ENCODE measurements at regions not wholly inside any gene's neighbourhood (a gene's known extent, or its start where the extent isn't known, plus 50 kb on each side); places are given as distances from the start of the nearest gene placed in this dataset.

DNA sequence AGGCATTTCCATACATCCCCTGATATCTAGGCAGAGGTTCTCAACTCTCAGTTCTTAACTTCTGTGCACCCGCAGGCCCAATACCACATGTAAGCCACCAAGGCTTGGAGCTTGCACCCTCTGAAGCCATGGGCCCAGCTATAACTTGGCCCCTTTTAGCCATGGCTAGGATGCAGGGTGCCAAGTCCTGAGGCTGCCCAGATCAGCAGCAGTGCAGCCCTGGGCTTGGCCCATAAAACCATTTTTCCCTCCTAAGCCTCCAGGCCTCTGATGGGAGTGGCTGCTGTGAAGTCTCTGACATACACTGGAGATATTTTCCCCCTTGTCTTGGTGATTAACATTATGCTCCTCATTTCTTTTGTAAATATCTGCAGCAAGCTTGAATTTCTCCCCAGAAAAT, 110.3 kb upstream of the CNTN1 start:
- DNase-seq: no peak
- ChIA-PET CTCF (no interaction called here), POLR2A (no interaction called here)
- no peak for TF ChIP-seq MXI1 (IDR thresholded peaks at IDR 0.05; ENCODE audit: low read depth, low read length)
- no peak for TF ChIP-seq PBX3 (IDR thresholded peaks at IDR 0.05)
- TF ChIP-seq TEAD4 (IDR thresholded peaks at IDR 0.05; ENCODE audit: borderline replicate concordance, insufficient read depth): no peak
- no peak for TF ChIP-seq USF2 (IDR thresholded peaks at IDR 0.05; ENCODE audit: borderline replicate concordance, low read depth, low read length)
- Histone ChIP-seq H3K79me2 (ENCODE audit: insufficient read depth) (no peaks in the 10 kb centered on the region), H2AFZ (ENCODE audit: low read depth) (no peak overlapping the region), H3K4me1 (ENCODE audit: control insufficient read depth in 1 of 2, insufficient read depth in 2 of 2, low read depth in 1 of 2, low read length in 1 of 2) (no peaks in the 10 kb centered on the region), H4K20me1 (ENCODE audit: insufficient read depth) (no peaks in the 10 kb centered on the region), H3K9me3 (no peaks in the 10 kb centered on the region), H3K9me2 (no peaks in the 10 kb centered on the region), H3K36me3 (replicated peaks in 1 of 2; ENCODE audit: control insufficient read depth in 1 of 2, insufficient read depth in 2 of 2, low read length in 1 of 2) (no peaks in the 10 kb centered on the region), H3K4me2 (no peak overlapping the region), H3K27ac (ENCODE audit: low read depth in 2 of 2, low read length in 1 of 2) (no peak overlapping the region), H3F3A (replicated peaks; ENCODE audit: insufficient read depth) (no peaks in the 10 kb centered on the region), H3K27me3 (ENCODE audit: insufficient read depth) (no peaks in the 10 kb centered on the region), H3K4me3 (ENCODE audit: low read depth in 2 of 2, low read length in 1 of 2) (no peak overlapping the region), H3K9ac (no peak overlapping the region)
- 78% methylated on average over 1 of the region's 1 CpG for WGBS (ENCODE audit: low lambda C conversion rate)

GRCh38 chr12:40583743-40584142, 108.5 kb upstream of the CNTN1 start:
- Histone ChIP-seq H3K4me2 (no peak overlapping the region), H3K4me3 (ENCODE audit: low read depth in 2 of 2, low read length in 1 of 2) (no peak overlapping the region), H3K9ac (no peak overlapping the region), H3F3A (replicated peaks; ENCODE audit: insufficient read depth) (no peaks in the 10 kb centered on the region), H3K9me3 (no peaks in the 10 kb centered on the region), H2AFZ (ENCODE audit: low read depth) (no peak overlapping the region), H3K27ac (ENCODE audit: low read depth in 2 of 2, low read length in 1 of 2) (no peak overlapping the region), H3K9me2 (no peaks in the 10 kb centered on the region), H3K27me3 (ENCODE audit: insufficient read depth) (no peaks in the 10 kb centered on the region), H3K79me2 (ENCODE audit: insufficient read depth) (no peaks in the 10 kb centered on the region), H4K20me1 (ENCODE audit: insufficient read depth) (no peaks in the 10 kb centered on the region), H3K36me3 (replicated peaks in 1 of 2; ENCODE audit: control insufficient read depth in 1 of 2, insufficient read depth in 2 of 2, low read length in 1 of 2) (no peaks in the 10 kb centered on the region), H3K4me1 (ENCODE audit: control insufficient read depth in 1 of 2, insufficient read depth in 2 of 2, low read depth in 1 of 2, low read length in 1 of 2) (no peaks in the 10 kb centered on the region)
- DNase-seq: no peak
- ChIA-PET POLR2A (no interaction called here), CTCF (no interaction called here)
- no peak for TF ChIP-seq GATA2 (CRISPR knock-in tag; IDR thresholded peaks at IDR 0.05)
- no peak for TF ChIP-seq TAF1 (IDR thresholded peaks at IDR 0.05; ENCODE audit: borderline replicate concordance, low read depth, low read length)
- TF ChIP-seq MAX (IDR thresholded peaks at IDR 0.05; ENCODE audit: low read depth): no peak
- no peak for TF ChIP-seq RCOR1 (IDR thresholded peaks at IDR 0.05; ENCODE audit: low read length)
- TF ChIP-seq ZBTB33 (IDR thresholded peaks at IDR 0.05; ENCODE audit: borderline replicate concordance, low read depth): no peak
- TF ChIP-seq RXRA (IDR thresholded peaks at IDR 0.05; ENCODE audit: borderline replicate concordance, low read depth): no peak
- TF ChIP-seq, protein P1, sequence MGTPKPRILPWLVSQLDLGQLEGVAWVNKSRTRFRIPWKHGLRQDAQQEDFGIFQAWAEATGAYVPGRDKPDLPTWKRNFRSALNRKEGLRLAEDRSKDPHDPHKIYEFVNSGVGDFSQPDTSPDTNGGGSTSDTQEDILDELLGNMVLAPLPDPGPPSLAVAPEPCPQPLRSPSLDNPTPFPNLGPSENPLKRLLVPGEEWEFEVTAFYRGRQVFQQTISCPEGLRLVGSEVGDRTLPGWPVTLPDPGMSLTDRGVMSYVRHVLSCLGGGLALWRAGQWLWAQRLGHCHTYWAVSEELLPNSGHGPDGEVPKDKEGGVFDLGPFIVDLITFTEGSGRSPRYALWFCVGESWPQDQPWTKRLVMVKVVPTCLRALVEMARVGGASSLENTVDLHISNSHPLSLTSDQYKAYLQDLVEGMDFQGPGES (IDR thresholded peaks at IDR 0.05; ENCODE audit: low read depth, low read length): no peak
- TF ChIP-seq ELF1 (IDR thresholded peaks at IDR 0.05): no peak
- TF ChIP-seq EP300 (IDR thresholded peaks at IDR 0.05; ENCODE audit: borderline replicate concordance in 1 of 2, low read depth in 1 of 2, low read length in 1 of 2): no peak
- TF ChIP-seq EZH2phosphoT487 (IDR thresholded peaks at IDR 0.05; ENCODE audit: borderline replicate concordance, low read depth): no peak
- no peak for TF ChIP-seq REST (IDR thresholded peaks at IDR 0.05; ENCODE audit: low read depth, low read length)
- TF ChIP-seq TCF12 (IDR thresholded peaks at IDR 0.05): no peak
- no peak for TF ChIP-seq GABPA (IDR thresholded peaks at IDR 0.05; ENCODE audit: low read depth)
- TF ChIP-seq SMC3 (IDR thresholded peaks at IDR 0.05; ENCODE audit: low read depth, low read length): no peak
- TF ChIP-seq USF2 (IDR thresholded peaks at IDR 0.05; ENCODE audit: borderline replicate concordance, low read depth, low read length): no peak
